GM18907 (cell line): ENCODE measurements at regions not wholly inside any gene's neighbourhood (a gene's known extent, or its start where the extent isn't known, plus 50 kb on each side); places are given as distances from the start of the nearest gene placed in this dataset.

Source experiments
- ATAC-seq: cut with Tn5 transposase; IDR thresholded peaks from one replicate; pipeline ENCODE4 v1.9.1; 2021; ENCODE audit warnings: mild to moderate bottlenecking, moderate library complexity; ENCODE audit not compliant: unreplicated experiment

- no peak for ATAC-seq
These were observed 469.9 kb downstream of the GBE1 start for GRCh38 chr3:81291586-81291985.

GRCh38 chr3:81289676-81290075 is 471.8 kb downstream of the GBE1 start:
- no peak for ATAC-seq

- ATAC-seq, result no peak
These were observed 481.7 kb downstream of the GBE1 start for GRCh38 chr3:81279481-81280379.

DNA sequence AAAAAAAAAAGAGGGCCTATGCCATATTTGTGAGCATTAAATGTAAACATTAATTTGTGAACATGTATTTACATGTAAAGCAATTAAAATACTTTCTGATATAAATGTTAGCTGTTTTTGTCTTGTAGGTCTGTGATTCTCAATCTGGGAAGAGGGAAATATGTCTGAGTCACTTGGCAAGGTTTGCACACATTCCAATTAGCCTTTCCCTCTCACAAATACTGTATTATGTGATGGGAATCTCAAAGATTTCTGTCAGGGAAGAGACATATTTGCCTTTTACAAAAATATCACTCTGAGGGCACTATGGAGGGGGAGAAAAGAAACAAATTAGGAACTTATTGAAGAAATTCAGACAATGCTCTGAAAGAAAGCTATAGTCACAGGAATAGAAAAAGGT is 483.6 kb downstream of the GBE1 start:
- ATAC-seq, result no peak

DNA sequence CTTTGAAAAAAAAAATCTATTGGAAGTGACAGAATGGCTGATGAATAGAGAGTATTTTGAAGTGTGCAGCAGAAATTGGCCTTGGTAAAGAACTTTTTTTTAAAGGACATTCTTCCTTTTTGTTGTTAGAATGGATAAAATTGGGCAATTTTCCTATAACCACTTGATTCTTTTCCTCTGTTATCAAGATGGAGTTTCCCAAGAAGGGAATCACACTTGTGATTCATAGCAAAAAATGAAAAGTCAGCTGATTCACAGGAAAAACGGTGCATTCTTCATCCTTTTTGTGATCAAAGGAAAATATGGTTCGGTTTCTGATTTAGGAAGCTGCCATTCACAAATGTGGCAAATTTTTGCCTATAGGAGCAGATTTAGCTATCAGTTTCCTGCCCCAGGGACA is 486.8 kb downstream of the GBE1 start:
- no peak for ATAC-seq

- ATAC-seq, result peak; percentile 100
These were observed 490.7 kb downstream of the GBE1 start for GRCh38 chr3:81270603-81271379.

DNA sequence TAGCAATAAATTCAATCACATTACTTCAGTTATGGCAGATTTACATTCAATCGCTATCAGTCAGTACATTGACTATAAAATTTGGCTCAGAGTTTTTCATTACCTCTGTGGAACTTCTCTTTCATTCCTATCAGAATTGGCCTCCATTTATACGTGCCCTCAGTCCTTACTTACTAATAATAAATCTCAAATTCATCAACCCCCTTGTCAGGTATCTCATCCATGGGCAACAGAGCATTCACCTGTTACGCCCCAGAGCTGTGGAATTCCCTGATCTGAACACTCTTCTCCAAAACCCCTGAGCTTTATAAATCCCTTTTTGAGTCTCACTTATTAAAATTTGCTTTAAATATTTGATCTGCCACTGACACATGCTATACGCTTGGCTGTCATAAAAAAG is 492.9 kb downstream of the GBE1 start:
- ATAC-seq, result no peak

DNA sequence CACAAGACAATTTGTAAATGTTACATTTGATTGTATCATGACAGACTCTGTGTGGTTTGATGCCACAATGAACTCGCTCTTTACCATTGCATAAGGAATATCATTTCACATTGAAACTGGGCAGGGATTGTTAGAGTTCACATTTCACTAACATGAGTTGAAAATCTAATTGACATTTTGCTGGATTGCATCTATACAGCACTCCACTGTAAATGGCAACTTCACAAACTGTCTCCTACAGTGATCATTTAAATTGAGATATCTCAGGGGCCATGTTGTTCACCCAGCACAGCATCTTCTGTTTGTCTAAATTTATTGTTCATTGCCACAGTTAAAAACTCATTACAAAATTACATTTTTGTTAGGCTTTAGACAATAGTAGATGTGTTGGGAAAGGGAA is 499.4 kb downstream of the GBE1 start:
- ATAC-seq, result no peak

DNA sequence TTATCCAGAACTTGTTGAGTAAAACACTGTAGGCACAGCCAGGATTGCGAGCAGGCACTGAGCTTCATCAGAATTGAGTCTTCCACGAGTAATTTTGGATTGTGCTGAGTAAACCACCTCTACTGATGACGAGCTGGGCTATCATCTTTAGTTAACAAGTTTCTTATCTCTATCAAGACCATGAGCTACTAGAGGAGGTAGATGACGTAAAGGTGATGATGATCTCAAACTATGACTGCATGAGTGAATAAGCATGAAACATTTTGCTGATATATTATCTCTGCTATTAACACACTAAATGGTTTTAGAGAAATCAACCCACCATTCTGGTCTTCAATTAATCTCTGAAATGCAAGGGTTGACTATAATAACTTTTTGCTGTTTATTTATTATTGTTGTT is 506.0 kb downstream of the GBE1 start:
- no peak for ATAC-seq

DNA sequence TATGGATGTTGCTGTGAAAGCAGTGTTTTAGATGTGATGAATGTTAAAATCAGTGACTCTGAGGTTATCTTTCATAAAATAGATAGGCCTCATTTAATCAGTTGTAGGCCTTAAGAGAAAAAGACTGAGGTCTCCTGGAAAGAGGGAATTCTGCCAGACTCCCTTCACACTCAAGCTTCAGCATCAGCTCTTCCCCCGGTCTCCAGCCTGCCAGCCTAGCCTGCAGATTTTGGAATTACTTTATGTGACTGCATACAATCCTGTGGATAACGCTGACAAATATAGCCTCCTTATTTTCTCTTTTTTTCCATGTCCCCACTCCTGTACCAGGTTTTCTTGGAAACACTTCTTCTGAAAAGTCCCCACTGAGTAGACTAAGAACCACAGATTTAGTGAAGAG is 510.3 kb downstream of the GBE1 start:
- no peak for ATAC-seq

DNA sequence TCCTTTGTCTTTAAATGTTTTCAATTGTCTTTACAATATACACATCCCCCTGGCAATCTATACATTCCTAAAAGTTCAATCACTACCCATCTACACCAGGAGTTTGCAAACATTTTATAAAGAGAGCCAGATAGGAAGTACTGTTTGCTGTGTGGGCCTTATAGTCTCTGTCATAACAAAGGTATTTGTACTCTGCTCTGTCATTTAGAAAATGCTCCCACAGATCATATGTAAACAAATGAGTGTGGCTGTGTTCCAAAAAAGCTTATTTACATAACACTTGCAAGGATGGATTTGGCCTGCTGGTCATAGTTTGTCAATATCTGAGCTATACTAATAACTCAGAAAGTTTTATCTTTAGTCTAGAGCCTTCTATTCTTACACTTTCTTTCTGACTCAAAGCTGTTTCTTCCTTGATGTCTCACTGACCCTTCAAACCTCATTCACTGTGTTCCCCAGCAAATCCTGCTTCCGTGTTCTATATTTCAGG is 511.9 kb downstream of the GBE1 start:
- peak; percentile 88 for ATAC-seq

DNA sequence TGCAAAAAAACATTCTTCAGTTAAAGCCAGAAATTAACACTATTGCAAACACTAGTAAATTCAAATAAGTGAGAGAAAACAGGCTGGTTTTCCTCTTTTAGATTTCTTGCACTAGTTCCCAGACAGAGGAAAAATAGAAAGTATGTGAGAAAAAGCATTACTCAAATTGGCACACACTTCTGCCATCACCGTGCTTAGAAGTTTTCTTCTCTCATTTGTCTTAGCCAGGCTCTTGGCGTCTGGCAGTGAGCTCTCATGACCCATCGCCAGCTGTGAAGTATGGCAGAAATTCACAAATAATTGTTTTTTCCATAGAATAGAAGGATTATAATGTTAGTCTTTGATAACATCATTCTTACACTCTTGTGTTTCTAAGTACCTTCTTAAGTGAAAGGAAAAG is 515.9 kb downstream of the GBE1 start:
- no peak for ATAC-seq

DNA sequence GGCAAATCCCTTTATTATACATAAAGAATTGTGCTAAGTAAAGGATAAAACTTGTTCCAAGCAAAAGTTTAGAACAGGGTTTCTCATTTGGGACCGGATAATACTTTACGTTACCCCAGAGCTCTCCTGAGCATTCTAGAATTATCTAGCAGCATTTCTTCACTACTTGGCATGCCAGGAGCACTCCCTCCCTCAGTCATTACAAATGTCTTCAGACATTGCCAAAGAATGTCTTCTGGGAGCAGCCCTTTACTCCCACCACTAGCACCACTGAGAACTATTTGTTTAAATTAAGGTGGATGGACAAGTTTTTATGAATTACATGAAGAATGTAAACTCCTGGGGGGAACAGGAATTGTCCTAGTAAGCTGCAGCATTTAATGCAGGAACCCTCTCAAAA is 516.4 kb downstream of the GBE1 start:
- ATAC-seq, result no peak

DNA sequence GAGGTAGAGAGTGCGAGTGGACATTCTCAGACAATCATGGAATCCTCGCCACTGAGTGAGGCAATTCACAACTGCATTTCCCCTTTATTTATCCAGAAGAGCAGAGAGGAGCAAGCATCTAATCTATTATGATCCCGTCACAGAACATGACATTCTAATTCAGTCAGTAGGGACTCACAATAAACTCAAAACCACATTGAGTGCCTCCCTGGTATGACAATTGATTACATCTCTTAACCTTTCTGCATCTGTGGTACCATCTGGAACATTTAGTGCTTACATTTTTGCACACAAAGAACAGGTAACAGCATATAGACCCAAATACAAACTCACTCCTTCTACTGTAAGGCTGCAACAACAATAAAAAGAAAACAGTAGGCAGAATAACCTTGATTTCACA is 517.2 kb downstream of the GBE1 start:
- no peak for ATAC-seq

GRCh38 chr3:81242871-81243270 is 518.6 kb downstream of the GBE1 start:
- peak; percentile 89 for ATAC-seq

GRCh38 chr3:81237181-81237580 is 524.3 kb downstream of the GBE1 start:
- no peak for ATAC-seq

- ATAC-seq, result peak; percentile 79
These were observed 543.4 kb downstream of the GBE1 start for GRCh38 chr3:81218023-81218422.

- no peak for ATAC-seq
These were observed 544.3 kb downstream of the GBE1 start for GRCh38 chr3:81217101-81217500.

GRCh38 chr3:81216192-81216591 is 545.3 kb downstream of the GBE1 start:
- ATAC-seq, result no peak

DNA sequence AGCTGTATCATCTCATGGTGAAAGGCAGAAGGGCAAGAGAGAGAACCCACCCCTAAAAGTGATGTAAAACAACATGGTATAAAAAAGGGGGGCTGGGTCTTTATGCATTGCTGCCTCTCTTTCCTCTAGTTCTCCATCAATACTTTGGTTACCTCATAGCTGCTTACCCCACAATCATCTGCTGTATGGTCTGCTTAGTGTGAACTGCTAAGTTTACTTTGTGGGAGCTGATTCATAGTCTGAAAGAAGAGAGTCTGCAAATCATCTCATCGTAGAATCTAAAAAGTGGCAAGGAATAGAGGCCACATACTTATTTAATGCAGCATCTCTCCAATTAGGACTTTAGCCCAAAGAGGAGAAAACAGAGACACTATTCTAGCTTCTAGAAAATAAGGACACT is 546.8 kb downstream of the GBE1 start:
- no peak for ATAC-seq

DNA sequence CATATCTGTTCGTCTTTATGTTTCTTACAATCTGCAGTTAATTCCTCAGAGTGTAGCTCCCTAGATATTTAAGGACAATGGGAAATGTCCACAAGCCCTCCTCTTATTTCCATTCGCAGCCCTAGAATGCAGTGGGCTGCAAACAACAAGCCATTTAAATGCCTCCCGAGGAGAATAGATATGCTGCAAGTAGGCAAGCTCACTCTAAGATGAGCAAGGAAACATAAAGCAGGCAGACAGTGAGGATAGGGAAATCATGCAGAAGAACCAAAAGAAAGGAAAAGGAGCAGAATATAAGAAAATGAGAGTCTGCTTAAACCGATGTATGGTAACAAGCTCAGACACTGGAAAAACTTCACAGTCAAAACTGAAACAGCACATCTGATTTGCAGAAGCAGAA is 561.9 kb downstream of the GBE1 start:
- no peak for ATAC-seq

DNA sequence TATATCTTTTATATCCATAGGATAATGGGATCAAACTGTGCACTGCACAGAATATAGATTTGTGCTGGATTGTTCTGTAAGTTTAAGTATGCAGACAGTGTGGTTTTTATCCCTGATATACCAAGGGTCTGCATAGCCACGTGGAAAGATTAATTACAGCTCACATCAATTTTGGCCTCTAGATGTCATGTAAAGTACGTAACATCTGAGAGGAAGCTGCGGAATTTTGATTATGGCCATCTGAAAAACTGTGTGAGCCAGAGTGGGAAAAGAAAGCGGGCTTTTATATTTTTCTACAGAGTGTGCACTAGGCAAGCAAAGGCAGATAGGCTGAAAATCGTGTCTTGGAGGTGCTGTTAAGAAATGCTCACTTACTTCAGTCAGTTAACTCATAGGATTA is 562.7 kb downstream of the GBE1 start:
- ATAC-seq, result no peak
